Peyer's patch (tissue), 4 donors: ENCODE measurements at regions not wholly inside any gene's neighbourhood (a gene's known extent, or its start where the extent isn't known, plus 50 kb on each side); places are given as distances from the start of the nearest gene placed in this dataset.
"Not testable (repeated sequence)": the region's sequence is repeated elsewhere in the genome, so short reads cannot be mapped to it uniquely, and the experiment has no call there.

Source experiments
- DNase-seq, 3 donors: peaks; one replicate each; pipeline ENCODE4 v3.0.0-alpha.2; 2017 to 2019
- H3K27ac ChIP-seq, 4 donors: fragments of 200-600 bp; sonication (generic); one replicate each; pipeline ENCODE4 v1.5.1; 2016 to 2019
- H3K27me3 ChIP-seq, 2 donors: fragments of 200-600 bp; sonication (generic); one replicate each; pipeline ENCODE4 v1.5.1; 2019
- H3K36me3 ChIP-seq, 3 donors: fragments of 200-600 bp; sonication (generic); one replicate each; pipeline ENCODE4 v1.5.1; 2016 to 2019
- H3K4me1 ChIP-seq, 4 donors: fragments of 200-600 bp; sonication (generic); one replicate each; pipeline ENCODE4 v1.5.1; 2016 to 2019
- H3K4me3 ChIP-seq, 4 donors: fragments of 200-600 bp; sonication (generic); 1 replicate in 3 of 4; 2 replicates in 1 of 4; pipeline ENCODE4 v1.5.1; 2016 to 2019; ENCODE audit warnings: mild to moderate bottlenecking in 1 of 4
- H3K9me3 ChIP-seq, 4 donors: fragments of 200-600 bp; sonication (generic); one replicate each; pipeline ENCODE4 v1.5.1; 2016 to 2019; ENCODE audit warnings: mild to moderate bottlenecking in 1 of 4
- CTCF ChIP-seq, 6 experiments: fragments of 450-650 bp in 4 of 6; fragments of 200-600 bp in 2 of 6; sonication (generic) in 1 of 6; IDR thresholded peaks; one replicate each; pipeline ENCODE4 v1.5.1; 2017 to 2019; ENCODE audit warnings: antibody characterized with exemption in 6 of 6, mild to moderate bottlenecking in 3 of 6, moderate library complexity in 1 of 6
- POLR2A ChIP-seq, 2 donors: fragments of 450-650 bp; IDR thresholded peaks; one replicate each; pipeline ENCODE4 v1.5.1; 2017; ENCODE audit warnings: antibody characterized with exemption in 2 of 2, mild to moderate bottlenecking in 2 of 2, moderate library complexity in 2 of 2

- Histone ChIP-seq H3K36me3 (no peaks in the 10 kb centered on the region), H3K9me3 (no peaks in the 10 kb centered on the region), H3K27me3 (no peaks in the 10 kb centered on the region), H3K4me3 (no peak overlapping the region), H3K27ac (no peak overlapping the region), H3K4me1 (no peaks in the 10 kb centered on the region)
- DNase-seq, result no peak
- TF ChIP-seq CTCF (IDR thresholded peaks at IDR 0.05) (no peak), POLR2A (IDR thresholded peaks at IDR 0.05) (no peak)
Measured at GRCh38 chr1:172843444-172843843, 184.5 kb downstream of the FASLG start.

GRCh38 chr1:172845371-172845770 is 186.5 kb downstream of the FASLG start:
- H3K4me1 ChIP-seq, result no peaks in the 10 kb centered on the region
- H3K4me3 ChIP-seq, result no peak overlapping the region
- H3K27me3 ChIP-seq, result no peaks in the 10 kb centered on the region
- no peak overlapping the region for H3K27ac ChIP-seq
- H3K36me3 ChIP-seq, result no peaks in the 10 kb centered on the region
- no peaks in the 10 kb centered on the region for H3K9me3 ChIP-seq
- DNase-seq, result no peak
- TF ChIP-seq CTCF (IDR thresholded peaks at IDR 0.05), result no peak
- TF ChIP-seq POLR2A (IDR thresholded peaks at IDR 0.05), result no peak

- H3K4me1 ChIP-seq, result no peaks in the 10 kb centered on the region
- H3K27me3 ChIP-seq, result no peaks in the 10 kb centered on the region
- no peak for DNase-seq
- TF ChIP-seq POLR2A (IDR thresholded peaks at IDR 0.05) (no peak), CTCF (IDR thresholded peaks at IDR 0.05) (no peak)
- no peaks in the 10 kb centered on the region for H3K36me3 ChIP-seq
- H3K27ac ChIP-seq, result no peak overlapping the region
- H3K4me3 ChIP-seq, result no peak overlapping the region
- H3K9me3 ChIP-seq, result no peaks in the 10 kb centered on the region
Measured at GRCh38 chr1:172845865-172846264, 187.0 kb downstream of the FASLG start.

- not testable (repeated sequence) for H3K9me3 ChIP-seq, H3K36me3 ChIP-seq, DNase-seq, H3K4me3 ChIP-seq, H3K4me1 ChIP-seq, H3K27ac ChIP-seq, H3K27me3 ChIP-seq
Measured at GRCh38 chr1:172847814-172848213, 188.9 kb downstream of the FASLG start.

- no peak for DNase-seq
- TF ChIP-seq CTCF (IDR thresholded peaks at IDR 0.05) (no peak), POLR2A (IDR thresholded peaks at IDR 0.05) (no peak)
- Histone ChIP-seq H3K36me3 (no peaks in the 10 kb centered on the region), H3K4me1 (no peaks in the 10 kb centered on the region), H3K27me3 (no peaks in the 10 kb centered on the region), H3K4me3 (no peak overlapping the region), H3K9me3 (no peaks in the 10 kb centered on the region), H3K27ac (no peak overlapping the region)
Measured at GRCh38 chr1:172849653-172850052, 190.8 kb downstream of the FASLG start.

GRCh38 chr1:172851077-172851476 is 192.2 kb downstream of the FASLG start:
- Histone ChIP-seq H3K27ac (no peak overlapping the region), H3K27me3 (no peaks in the 10 kb centered on the region), H3K4me1 (no peaks in the 10 kb centered on the region), H3K9me3 (no peaks in the 10 kb centered on the region), H3K4me3 (no peak overlapping the region), H3K36me3 (no peaks in the 10 kb centered on the region)
- no peak for DNase-seq
- no peak for TF ChIP-seq POLR2A (IDR thresholded peaks at IDR 0.05)
- no peak for TF ChIP-seq CTCF (IDR thresholded peaks at IDR 0.05)
